ENCODE measurements at regions not wholly inside any gene's neighbourhood (a gene's known extent, or its start where the extent isn't known, plus 50 kb on each side); places are given as distances from the start of the nearest gene placed in this dataset.

GRCh38 chr14:93858896-93859295 is 68.2 kb upstream of the FAM181A start:
- Mint-ChIP-seq H3K4me1 (ENCODE audit: low read depth) (no peaks in the 10 kb centered on the region), H3K9me3 (peaks cover 50% of the 10 kb centered on the region), H3K36me3 (ENCODE audit: low read depth) (no peaks in the 10 kb centered on the region), H3K27me3 (ENCODE audit: insufficient read depth) (peaks cover 1% of the 10 kb centered on the region), H3K4me3 (no peak overlapping the region), H3K27ac (no peak overlapping the region)
- DNase-seq: no peak
- no peak for TF ChIP-seq CTCF (IDR thresholded peaks at IDR 0.05)

GRCh38 chr14:93857500-93858283 is 69.4 kb upstream of the PRIMA1 start:
- TF ChIP-seq CTCF (IDR thresholded peaks at IDR 0.05): no peak
- H3K27me3 Mint-ChIP-seq (ENCODE audit: insufficient read depth): peaks cover 1% of the 10 kb centered on the region
- no peak overlapping the region for H3K27ac Mint-ChIP-seq
- H3K4me1 Mint-ChIP-seq (ENCODE audit: low read depth): no peaks in the 10 kb centered on the region
- no peak overlapping the region for H3K4me3 Mint-ChIP-seq
- no peaks in the 10 kb centered on the region for H3K36me3 Mint-ChIP-seq (ENCODE audit: low read depth)
- no peak for DNase-seq
- peaks cover 49% of the 10 kb centered on the region for H3K9me3 Mint-ChIP-seq

- Mint-ChIP-seq H3K9me3 (peaks cover 43% of the 10 kb centered on the region), H3K27ac (no peak overlapping the region)
These were observed 68.8 kb upstream of the PRIMA1 start for GRCh38 chr14:93857081-93857480.

GRCh38 chr14:93855737-93856136 is 67.5 kb upstream of the PRIMA1 start:
- H3K36me3 Mint-ChIP-seq (ENCODE audit: low read depth): no peaks in the 10 kb centered on the region
- H3K4me1 Mint-ChIP-seq (ENCODE audit: low read depth): no peaks in the 10 kb centered on the region
- TF ChIP-seq CTCF (IDR thresholded peaks at IDR 0.05): no peak
- peaks cover under 1% of the 10 kb centered on the region for H3K27me3 Mint-ChIP-seq (ENCODE audit: insufficient read depth)
- no peak overlapping the region for H3K4me3 Mint-ChIP-seq
- no peak for DNase-seq
- H3K27ac Mint-ChIP-seq: no peak overlapping the region
- peaks cover 34% of the 10 kb centered on the region for H3K9me3 Mint-ChIP-seq

More at GRCh38 chr14:93857081-93857480, 68.8 kb upstream of the PRIMA1 start:
- no peak for TF ChIP-seq CTCF (IDR thresholded peaks at IDR 0.05)
- Mint-ChIP-seq H3K4me3 (no peak overlapping the region), H3K4me1 (ENCODE audit: low read depth) (no peaks in the 10 kb centered on the region), H3K36me3 (ENCODE audit: low read depth) (no peaks in the 10 kb centered on the region), H3K27me3 (ENCODE audit: insufficient read depth) (peaks cover 1% of the 10 kb centered on the region)
- DNase-seq: no peak

GRCh38 chr14:93847473-93847872 is 59.2 kb upstream of the PRIMA1 start:
- Mint-ChIP-seq H3K4me1 (ENCODE audit: low read depth) (no peaks in the 10 kb centered on the region), H3K27ac (no peak overlapping the region), H3K27me3 (ENCODE audit: insufficient read depth) (no peaks in the 10 kb centered on the region; the same call in 1 of the 2 replicates), H3K4me3 (no peak overlapping the region), H3K9me3 (peaks cover 17% of the 10 kb centered on the region), H3K36me3 (ENCODE audit: low read depth) (no peaks in the 10 kb centered on the region)
- no peak for TF ChIP-seq CTCF (IDR thresholded peaks at IDR 0.05)
- DNase-seq: no peak

Data from HFFc6 (cell line).